ENCODE measurements at regions not wholly inside any gene's neighbourhood (a gene's known extent, or its start where the extent isn't known, plus 50 kb on each side); places are given as distances from the start of the nearest gene placed in this dataset.

DNA sequence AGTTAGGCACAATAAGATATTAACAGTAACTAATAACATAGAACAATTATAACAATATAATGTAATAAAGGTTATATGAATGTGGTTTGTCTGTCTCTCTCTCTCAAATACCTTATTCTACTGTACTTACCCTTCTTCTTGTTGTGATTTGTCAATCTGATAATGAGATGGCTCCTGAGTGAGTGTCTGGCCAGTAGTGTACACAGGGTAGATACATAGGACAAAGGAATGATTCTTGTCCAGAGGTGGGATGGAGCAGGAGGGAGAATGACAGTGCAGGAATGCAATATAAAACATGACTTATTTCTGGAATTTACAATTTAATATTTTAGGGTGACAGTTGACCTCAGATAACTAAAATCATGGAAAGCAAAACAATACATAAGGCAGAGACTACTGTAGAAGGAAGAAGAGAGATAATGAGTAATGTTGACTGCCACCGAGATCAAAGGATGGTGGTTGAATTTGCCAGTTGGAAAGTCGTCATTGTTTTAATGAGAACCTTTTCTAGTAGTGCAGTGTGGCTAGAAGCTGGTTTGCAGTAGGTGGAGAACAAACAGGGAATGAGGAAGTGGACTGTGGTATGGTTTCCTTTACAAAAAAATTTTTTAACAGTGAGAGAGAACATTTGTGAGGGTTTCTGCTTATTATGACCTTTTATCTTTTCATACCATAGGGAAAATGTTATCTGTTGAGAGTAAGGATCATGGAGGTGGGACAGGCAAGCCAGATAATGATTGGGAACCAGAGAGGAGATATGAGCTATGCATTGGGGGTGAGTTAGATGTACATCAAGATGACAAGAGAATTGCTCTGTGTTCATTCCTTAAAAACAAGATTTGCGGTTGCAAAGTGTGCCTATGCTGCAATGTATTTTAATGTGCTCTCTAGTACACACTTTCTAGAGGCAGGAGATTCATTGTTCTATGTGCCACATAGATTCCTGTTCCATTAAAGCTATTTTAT lies 458.3 kb downstream of the BTG1 start:
- no peaks in the 10 kb centered on the region for H3K4me1 ChIP-seq
- no peak overlapping the region for H3K4me3 ChIP-seq
- TF ChIP-seq, protein P1, sequence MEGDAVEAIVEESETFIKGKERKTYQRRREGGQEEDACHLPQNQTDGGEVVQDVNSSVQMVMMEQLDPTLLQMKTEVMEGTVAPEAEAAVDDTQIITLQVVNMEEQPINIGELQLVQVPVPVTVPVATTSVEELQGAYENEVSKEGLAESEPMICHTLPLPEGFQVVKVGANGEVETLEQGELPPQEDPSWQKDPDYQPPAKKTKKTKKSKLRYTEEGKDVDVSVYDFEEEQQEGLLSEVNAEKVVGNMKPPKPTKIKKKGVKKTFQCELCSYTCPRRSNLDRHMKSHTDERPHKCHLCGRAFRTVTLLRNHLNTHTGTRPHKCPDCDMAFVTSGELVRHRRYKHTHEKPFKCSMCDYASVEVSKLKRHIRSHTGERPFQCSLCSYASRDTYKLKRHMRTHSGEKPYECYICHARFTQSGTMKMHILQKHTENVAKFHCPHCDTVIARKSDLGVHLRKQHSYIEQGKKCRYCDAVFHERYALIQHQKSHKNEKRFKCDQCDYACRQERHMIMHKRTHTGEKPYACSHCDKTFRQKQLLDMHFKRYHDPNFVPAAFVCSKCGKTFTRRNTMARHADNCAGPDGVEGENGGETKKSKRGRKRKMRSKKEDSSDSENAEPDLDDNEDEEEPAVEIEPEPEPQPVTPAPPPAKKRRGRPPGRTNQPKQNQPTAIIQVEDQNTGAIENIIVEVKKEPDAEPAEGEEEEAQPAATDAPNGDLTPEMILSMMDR (IDR thresholded peaks at IDR 0.05): no peak
- FAIRE-seq: no peak
- peak in 1 of 4 donors; percentile 24 for ATAC-seq
- H3K27ac ChIP-seq: no peak overlapping the region
- WGBS, 2 donors: 66 to 68% methylated on average over 3 of the region's 3 CpGs
- H3K36me3 ChIP-seq: no peaks in the 10 kb centered on the region
- intact Hi-C loops (cut with DNase I): no loop called here
- no peaks in the 10 kb centered on the region for H3K27me3 ChIP-seq
- no peaks in the 10 kb centered on the region for H3K9me3 ChIP-seq
- DNase-seq: no peak

DNA sequence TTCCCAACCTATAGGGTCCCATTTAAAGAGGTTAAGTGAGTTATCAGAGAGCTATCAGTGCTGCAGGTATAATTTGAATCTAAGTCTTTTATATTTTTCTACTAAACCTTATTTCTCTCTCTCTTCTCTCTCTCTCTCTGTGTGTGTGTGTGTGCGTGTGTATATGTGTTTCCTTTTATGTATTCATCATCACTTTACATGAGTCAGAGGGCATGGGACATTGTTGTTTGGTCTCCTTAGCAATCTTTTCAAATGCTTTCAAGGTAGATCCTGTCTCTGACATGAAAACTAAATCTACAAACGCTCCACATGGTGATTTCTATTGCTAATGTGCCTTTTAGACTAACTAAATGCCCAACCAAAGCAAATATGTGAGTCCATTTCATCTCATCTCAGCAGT lies 459.7 kb downstream of the BTG1 start:
- WGBS, 2 donors: 66 to 91% methylated on average over 2 of the region's 2 CpGs

DNA sequence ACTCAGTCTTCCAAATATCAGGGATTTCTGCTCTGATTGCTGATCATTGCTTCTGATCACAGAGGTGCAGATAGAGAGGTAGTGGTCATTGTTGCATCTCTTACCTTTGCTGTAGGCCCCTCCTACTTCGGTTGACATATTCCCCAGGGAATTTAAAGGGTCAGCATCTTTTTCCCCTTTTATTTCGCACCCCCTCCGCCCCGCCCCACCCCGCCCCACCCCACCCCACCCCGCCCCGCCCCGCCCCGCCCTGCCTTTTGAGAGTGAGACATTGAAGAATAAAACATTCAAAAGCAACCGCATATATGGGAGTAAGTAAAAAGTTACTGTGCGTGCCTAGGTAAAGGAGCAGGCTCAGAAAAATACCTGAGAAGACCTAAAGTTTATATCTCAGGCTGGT lies 463.9 kb downstream of the BTG1 start:
- TF ChIP-seq, protein P1 (IDR thresholded peaks at IDR 0.05): no peak
- H3K4me1 ChIP-seq: no peaks in the 10 kb centered on the region
- H3K36me3 ChIP-seq: no peaks in the 10 kb centered on the region
- ATAC-seq: no peak
- no peak for DNase-seq
- H3K27ac ChIP-seq: no peak overlapping the region
- whole genome bisulfite sequencing, 2 donors: 89 to 99% methylated on average over 11 of the region's 11 CpGs
- no peaks in the 10 kb centered on the region for H3K9me3 ChIP-seq
- intact Hi-C loops (cut with DNase I): no loop called here
- no peaks in the 10 kb centered on the region for H3K27me3 ChIP-seq
- no peak overlapping the region for H3K4me3 ChIP-seq
- no peak for FAIRE-seq

More for the DNA sequence above, 459.7 kb downstream of the BTG1 start:
- Histone ChIP-seq H3K4me1 (no peaks in the 10 kb centered on the region), H3K27ac (no peak overlapping the region), H3K9me3 (no peaks in the 10 kb centered on the region), H3K27me3 (no peaks in the 10 kb centered on the region), H3K4me3 (no peak overlapping the region), H3K36me3 (no peaks in the 10 kb centered on the region)
- ATAC-seq (peak in 1 of 4 donors; percentile 29), FAIRE-seq (no peak), DNase-seq (no peak)
- TF ChIP-seq, protein P1 (IDR thresholded peaks at IDR 0.05): no peak
- intact Hi-C loops (cut with DNase I): no loop called here

DNA sequence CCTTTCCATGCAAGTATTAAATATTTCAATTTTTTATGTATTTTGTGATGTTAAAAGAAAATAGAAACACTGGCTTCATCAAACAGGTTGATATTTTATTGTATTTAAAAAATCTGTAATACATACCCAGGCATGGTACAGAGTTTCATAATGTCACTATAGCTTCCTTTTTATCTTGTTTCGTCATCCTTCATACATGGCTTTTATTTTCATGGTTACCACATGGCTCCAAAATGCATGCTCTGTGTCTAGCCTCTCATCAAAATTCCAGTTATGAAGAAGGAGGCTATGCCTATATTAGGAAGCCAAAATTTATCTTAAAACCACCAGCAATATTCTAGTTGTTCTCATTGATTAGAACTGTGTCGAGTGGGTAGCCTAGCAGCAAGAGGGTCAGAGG lies 464.8 kb downstream of the BTG1 start:
- H3K27me3 ChIP-seq: no peaks in the 10 kb centered on the region
- H3K4me3 ChIP-seq: no peak overlapping the region
- H3K9me3 ChIP-seq: no peaks in the 10 kb centered on the region
- WGBS, 2 donors: 87 to 91% methylated on average over 2 of the region's 2 CpGs
- no peak overlapping the region for H3K27ac ChIP-seq
- no peak for DNase-seq
- FAIRE-seq: no peak
- ATAC-seq: no peak
- intact Hi-C loops (cut with DNase I): no loop called here
- no peaks in the 10 kb centered on the region for H3K36me3 ChIP-seq
- TF ChIP-seq, protein P1 (IDR thresholded peaks at IDR 0.05): no peak
- H3K4me1 ChIP-seq: no peaks in the 10 kb centered on the region

DNA sequence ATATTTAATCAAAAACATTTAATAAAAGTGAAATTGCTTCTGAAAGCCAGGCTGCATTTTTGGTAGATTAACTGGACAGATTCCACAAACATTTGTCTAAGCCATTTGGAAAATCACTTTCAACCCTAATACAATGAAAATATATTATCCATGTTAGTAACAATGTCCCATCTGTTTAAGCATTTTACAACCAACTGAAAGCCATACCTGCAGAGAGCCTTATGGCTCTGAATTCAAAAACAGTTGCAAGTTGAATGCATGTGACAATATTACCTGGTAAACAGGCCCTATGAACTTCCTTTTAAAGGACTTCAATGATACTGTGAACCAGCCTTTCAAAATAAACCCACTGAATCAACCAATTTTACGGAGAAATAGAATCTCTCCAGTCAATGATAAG lies 468.1 kb downstream of the BTG1 start:
- H3K27ac ChIP-seq: no peak overlapping the region
- TF ChIP-seq, protein P1 (IDR thresholded peaks at IDR 0.05): no peak
- intact Hi-C loops (cut with DNase I): no loop called here
- DNase-seq: no peak
- no peak overlapping the region for H3K4me3 ChIP-seq
- no peaks in the 10 kb centered on the region for H3K36me3 ChIP-seq
- no peaks in the 10 kb centered on the region for H3K9me3 ChIP-seq
- FAIRE-seq: no peak
- no peaks in the 10 kb centered on the region for H3K4me1 ChIP-seq
- H3K27me3 ChIP-seq: no peaks in the 10 kb centered on the region
- no peak for ATAC-seq
- 95 to 96% methylated on average over 1 of the region's 1 CpG for WGBS, 2 donors

Data from pancreas (tissue), 10 donors.